NB4 (cell line): ENCODE measurements at regions not wholly inside any gene's neighbourhood (a gene's known extent, or its start where the extent isn't known, plus 50 kb on each side); places are given as distances from the start of the nearest gene placed in this dataset.

Experiments used
- CTCF ChIP-seq: IDR thresholded peaks from one replicate; pipeline ENCODE4 v1.5.1; 2012; ENCODE audit warnings: low read depth, low read length
- POLR2A ChIP-seq: IDR thresholded peaks from 2 replicates; pipeline ENCODE4 v1.6.1; 2011; ENCODE audit warnings: mild to moderate bottlenecking; ENCODE audit not compliant: insufficient read length; ENCODE audit errors: extremely low read depth

- TF ChIP-seq CTCF: no peak
- TF ChIP-seq POLR2A: no peak
Observed at GRCh38 chr10:93218386-93218785, 144.7 kb downstream of the CYP26A1 start.
